Right atrium auricular region (tissue), 2 donors: ENCODE measurements at regions not wholly inside any gene's neighbourhood (a gene's known extent, or its start where the extent isn't known, plus 50 kb on each side); places are given as distances from the start of the nearest gene placed in this dataset.

Experiments
- DNase-seq: peaks from one replicate; pipeline ENCODE4 v3.0.0-alpha.2; 2019; ENCODE audit warnings: low spot score
- H3K27ac ChIP-seq, 2 donors: fragments of 200-600 bp; sonication (generic); 1 replicate in 1 of 2; 2 replicates in 1 of 2; pipeline ENCODE4 v1.5.1; 2016 to 2019
- H3K27me3 ChIP-seq, 2 donors: fragments of 200-600 bp; sonication (generic); one replicate each; pipeline versions ENCODE4 v1.5.1 to v1.6.0; 2017 to 2019
- H3K36me3 ChIP-seq: fragments of 200-600 bp; sonication (generic); one replicate; pipeline ENCODE4 v1.5.1; 2016
- H3K4me1 ChIP-seq, 2 donors: fragments of 200-600 bp; sonication (generic); one replicate each; pipeline versions ENCODE4 v1.5.1 to v1.6.0; 2017 to 2019
- H3K4me3 ChIP-seq, 2 donors: fragments of 200-600 bp; sonication (generic); 1 replicate in 1 of 2; 2 replicates in 1 of 2; pipeline ENCODE4 v1.5.1; 2017 to 2019; ENCODE audit warnings: mild to moderate bottlenecking in 1 of 2, moderate library complexity in 1 of 2
- H3K9me3 ChIP-seq, 2 donors: fragments of 200-600 bp; sonication (generic); one replicate each; pipeline ENCODE4 v1.5.1; 2019
- TF ChIP-seq, protein P1 (sequence below), 2 donors: fragments of 200-600 bp; sonication (generic); IDR thresholded peaks; one replicate each; pipeline ENCODE4 v1.5.1; 2019; ENCODE audit warnings: antibody characterized with exemption in 2 of 2

- no peaks in the 10 kb centered on the region for H3K36me3 ChIP-seq
- TF ChIP-seq, protein P1, sequence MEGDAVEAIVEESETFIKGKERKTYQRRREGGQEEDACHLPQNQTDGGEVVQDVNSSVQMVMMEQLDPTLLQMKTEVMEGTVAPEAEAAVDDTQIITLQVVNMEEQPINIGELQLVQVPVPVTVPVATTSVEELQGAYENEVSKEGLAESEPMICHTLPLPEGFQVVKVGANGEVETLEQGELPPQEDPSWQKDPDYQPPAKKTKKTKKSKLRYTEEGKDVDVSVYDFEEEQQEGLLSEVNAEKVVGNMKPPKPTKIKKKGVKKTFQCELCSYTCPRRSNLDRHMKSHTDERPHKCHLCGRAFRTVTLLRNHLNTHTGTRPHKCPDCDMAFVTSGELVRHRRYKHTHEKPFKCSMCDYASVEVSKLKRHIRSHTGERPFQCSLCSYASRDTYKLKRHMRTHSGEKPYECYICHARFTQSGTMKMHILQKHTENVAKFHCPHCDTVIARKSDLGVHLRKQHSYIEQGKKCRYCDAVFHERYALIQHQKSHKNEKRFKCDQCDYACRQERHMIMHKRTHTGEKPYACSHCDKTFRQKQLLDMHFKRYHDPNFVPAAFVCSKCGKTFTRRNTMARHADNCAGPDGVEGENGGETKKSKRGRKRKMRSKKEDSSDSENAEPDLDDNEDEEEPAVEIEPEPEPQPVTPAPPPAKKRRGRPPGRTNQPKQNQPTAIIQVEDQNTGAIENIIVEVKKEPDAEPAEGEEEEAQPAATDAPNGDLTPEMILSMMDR (IDR thresholded peaks at IDR 0.05), result no peak
- no peak overlapping the region for H3K4me3 ChIP-seq
- H3K27me3 ChIP-seq, result no peaks in the 10 kb centered on the region
- DNase-seq, result no peak
- H3K9me3 ChIP-seq, result no peaks in the 10 kb centered on the region
- no peak overlapping the region for H3K27ac ChIP-seq
- H3K4me1 ChIP-seq, result no peaks in the 10 kb centered on the region
Observed at GRCh38 chr3:106678657-106679390, 698.4 kb upstream of the CCDC54 start.

DNA sequence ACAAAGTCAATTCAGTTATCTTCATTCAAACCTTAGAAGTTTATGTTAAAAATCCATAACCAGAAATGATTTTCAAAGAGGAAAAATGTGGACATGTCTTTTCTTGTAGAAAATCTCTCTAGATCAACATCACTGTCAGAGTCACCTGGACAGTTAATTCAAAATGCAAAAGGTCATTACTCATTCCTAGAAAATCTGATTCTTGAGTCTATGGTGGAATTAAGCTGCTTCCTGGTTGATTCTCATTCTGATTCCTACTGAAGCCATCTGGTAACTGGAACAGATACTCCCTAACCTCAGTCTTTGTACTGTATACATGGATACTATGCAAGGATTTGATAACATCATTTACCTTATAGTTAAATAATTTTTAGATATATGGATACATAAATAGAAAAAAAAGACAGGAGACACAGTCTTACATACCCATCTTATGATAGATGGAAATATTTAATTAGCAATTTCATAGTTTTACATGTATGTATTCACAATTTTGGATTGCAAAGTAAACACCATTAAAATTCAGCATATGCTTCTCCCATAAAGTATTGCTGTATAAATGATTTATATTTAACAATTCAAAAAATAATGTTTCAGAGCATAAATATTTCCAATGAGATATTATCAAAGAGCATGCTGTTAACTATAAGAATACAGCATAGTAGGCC, 693.2 kb upstream of the CCDC54 start:
- no peaks in the 10 kb centered on the region for H3K36me3 ChIP-seq
- no peak overlapping the region for H3K27ac ChIP-seq
- TF ChIP-seq, protein P1 (IDR thresholded peaks at IDR 0.05), result no peak
- no peak overlapping the region for H3K4me3 ChIP-seq
- no peaks in the 10 kb centered on the region for H3K4me1 ChIP-seq
- H3K9me3 ChIP-seq, result no peaks in the 10 kb centered on the region
- DNase-seq, result no peak
- H3K27me3 ChIP-seq, result no peaks in the 10 kb centered on the region

- no peak for DNase-seq
Observed at GRCh38 chr3:106685745-106686144, 691.5 kb upstream of the CCDC54 start.

DNA sequence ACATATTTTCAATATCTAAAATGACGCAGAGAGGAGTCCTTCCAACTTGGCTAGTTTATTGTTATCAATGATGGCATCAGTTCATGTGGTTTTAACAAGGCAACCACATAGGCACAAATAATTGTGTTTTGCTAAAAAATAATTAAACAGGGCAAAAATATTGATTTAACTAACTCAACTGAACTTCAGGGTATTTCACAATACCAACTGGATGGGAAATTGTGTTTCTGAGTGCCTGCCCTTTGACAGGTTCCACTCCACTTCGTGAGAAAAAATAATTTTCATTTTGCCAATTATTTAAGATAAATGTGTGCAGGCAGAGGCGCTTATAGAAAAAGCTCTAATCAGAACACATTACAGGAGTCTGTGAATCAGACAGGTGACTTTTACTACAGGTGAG, 689.3 kb upstream of the CCDC54 start:
- TF ChIP-seq, protein P1 (IDR thresholded peaks at IDR 0.05), result no peak
- Histone ChIP-seq H3K27ac (no peak overlapping the region), H3K9me3 (no peaks in the 10 kb centered on the region), H3K27me3 (no peaks in the 10 kb centered on the region), H3K36me3 (no peaks in the 10 kb centered on the region), H3K4me1 (no peaks in the 10 kb centered on the region), H3K4me3 (no peak overlapping the region)
- no peak for DNase-seq

More at GRCh38 chr3:106685745-106686144, 691.5 kb upstream of the CCDC54 start:
- Histone ChIP-seq H3K27me3 (no peaks in the 10 kb centered on the region), H3K27ac (no peak overlapping the region), H3K9me3 (no peaks in the 10 kb centered on the region), H3K36me3 (no peaks in the 10 kb centered on the region), H3K4me1 (no peaks in the 10 kb centered on the region), H3K4me3 (no peak overlapping the region)
- TF ChIP-seq, protein P1 (IDR thresholded peaks at IDR 0.05), result no peak

DNA sequence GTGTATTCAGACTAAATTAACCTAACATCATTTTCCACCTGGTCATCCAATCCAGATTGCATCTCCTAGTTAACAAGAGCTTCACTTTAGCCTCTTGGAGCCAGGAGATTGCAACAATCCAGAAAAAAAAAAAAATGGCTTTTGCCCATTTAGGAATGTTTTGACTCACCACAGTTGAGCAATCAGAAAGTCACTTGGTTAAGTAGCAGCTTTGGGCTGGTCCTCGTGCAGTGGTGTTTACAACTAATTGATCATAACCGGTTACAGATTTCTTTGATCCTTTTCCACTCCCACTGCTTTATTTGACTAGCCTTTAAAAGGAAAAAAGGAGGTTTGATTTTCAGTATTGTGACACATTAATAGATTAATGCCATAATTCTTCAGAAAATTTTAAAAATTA, 688.8 kb upstream of the CCDC54 start:
- Histone ChIP-seq H3K27me3 (no peaks in the 10 kb centered on the region), H3K36me3 (no peaks in the 10 kb centered on the region), H3K27ac (no peak overlapping the region), H3K9me3 (no peaks in the 10 kb centered on the region), H3K4me3 (no peak overlapping the region), H3K4me1 (no peaks in the 10 kb centered on the region)
- DNase-seq, result no peak
- TF ChIP-seq, protein P1 (IDR thresholded peaks at IDR 0.05), result no peak
